ENCODE measurements at regions not wholly inside any gene's neighbourhood (a gene's known extent, or its start where the extent isn't known, plus 50 kb on each side); places are given as distances from the start of the nearest gene placed in this dataset.

DNA sequence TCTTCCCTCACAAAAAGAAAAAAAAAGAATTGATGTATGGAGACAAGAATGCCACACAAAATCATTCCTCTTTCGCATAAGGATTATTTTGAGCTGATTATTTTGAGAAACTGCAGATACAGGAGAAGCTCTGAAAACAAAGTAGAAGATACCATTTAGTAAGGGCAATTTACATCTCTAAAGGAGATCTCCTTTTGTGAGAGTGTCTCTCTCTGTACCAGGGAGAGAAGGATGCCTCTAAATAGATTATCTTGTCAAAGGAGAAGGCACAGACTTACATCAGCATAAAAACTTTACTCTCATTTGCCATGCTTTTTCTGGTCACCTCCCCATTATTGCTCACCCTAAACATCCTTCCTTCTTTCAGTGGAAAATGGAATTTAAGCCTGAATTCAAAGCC, 747.9 kb upstream of the COBL start:
- 79 to 93% (median 89%) methylated on average over 1 of the region's 1 CpG for WGBS, 5 donors
- Histone ChIP-seq H3K9me3 (no peaks in the 10 kb centered on the region), H3K36me3 (no peaks in the 10 kb centered on the region), H3K27me3 (no peaks in the 10 kb centered on the region), H3K27ac (no peak overlapping the region), H3K4me3 (no peak overlapping the region), H3K4me1 (no peaks in the 10 kb centered on the region)
- intact Hi-C loops (cut with DNase I; ENCODE audit: low total_unique reads) = no loop called here
- DNase-seq = no peak
- TF ChIP-seq POLR2AphosphoS5 (IDR thresholded peaks at IDR 0.05) = no peak
- TF ChIP-seq, protein P1, sequence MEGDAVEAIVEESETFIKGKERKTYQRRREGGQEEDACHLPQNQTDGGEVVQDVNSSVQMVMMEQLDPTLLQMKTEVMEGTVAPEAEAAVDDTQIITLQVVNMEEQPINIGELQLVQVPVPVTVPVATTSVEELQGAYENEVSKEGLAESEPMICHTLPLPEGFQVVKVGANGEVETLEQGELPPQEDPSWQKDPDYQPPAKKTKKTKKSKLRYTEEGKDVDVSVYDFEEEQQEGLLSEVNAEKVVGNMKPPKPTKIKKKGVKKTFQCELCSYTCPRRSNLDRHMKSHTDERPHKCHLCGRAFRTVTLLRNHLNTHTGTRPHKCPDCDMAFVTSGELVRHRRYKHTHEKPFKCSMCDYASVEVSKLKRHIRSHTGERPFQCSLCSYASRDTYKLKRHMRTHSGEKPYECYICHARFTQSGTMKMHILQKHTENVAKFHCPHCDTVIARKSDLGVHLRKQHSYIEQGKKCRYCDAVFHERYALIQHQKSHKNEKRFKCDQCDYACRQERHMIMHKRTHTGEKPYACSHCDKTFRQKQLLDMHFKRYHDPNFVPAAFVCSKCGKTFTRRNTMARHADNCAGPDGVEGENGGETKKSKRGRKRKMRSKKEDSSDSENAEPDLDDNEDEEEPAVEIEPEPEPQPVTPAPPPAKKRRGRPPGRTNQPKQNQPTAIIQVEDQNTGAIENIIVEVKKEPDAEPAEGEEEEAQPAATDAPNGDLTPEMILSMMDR (IDR thresholded peaks at IDR 0.05) = no peak
- no peak for TF ChIP-seq POLR2A (IDR thresholded peaks at IDR 0.05)
- TF ChIP-seq EP300 (IDR thresholded peaks at IDR 0.05) = no peak

DNA sequence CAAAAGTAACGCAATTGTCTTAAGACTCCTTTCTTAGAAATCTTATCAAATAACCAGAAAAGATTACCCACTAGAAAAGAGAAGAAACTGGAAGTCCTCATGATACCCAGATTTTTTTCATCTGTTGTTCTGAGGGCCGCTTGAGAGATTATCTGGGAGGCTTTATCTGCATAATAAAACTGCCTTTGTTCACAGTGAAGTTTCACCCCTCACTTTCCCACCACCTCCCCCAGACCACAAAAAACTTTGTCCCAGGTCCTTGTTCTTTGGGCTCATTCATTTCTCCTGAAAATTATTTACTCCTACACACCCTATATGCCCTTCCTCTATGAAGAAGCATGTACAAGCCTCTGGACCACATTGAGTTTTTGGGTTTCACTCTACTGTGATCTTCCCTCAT, 745.1 kb upstream of the COBL start:
- TF ChIP-seq POLR2A (IDR thresholded peaks at IDR 0.05) = no peak
- TF ChIP-seq EP300 (IDR thresholded peaks at IDR 0.05) = no peak
- TF ChIP-seq, protein P1 (IDR thresholded peaks at IDR 0.05) = no peak
- no peak for TF ChIP-seq POLR2AphosphoS5 (IDR thresholded peaks at IDR 0.05)
- Histone ChIP-seq H3K9me3 (no peaks in the 10 kb centered on the region), H3K4me1 (no peaks in the 10 kb centered on the region), H3K4me3 (no peak overlapping the region), H3K27ac (no peak overlapping the region), H3K27me3 (no peaks in the 10 kb centered on the region), H3K36me3 (no peaks in the 10 kb centered on the region)
- DNase-seq = no peak
- WGBS, 5 donors = 47 to 67% (median 60%) methylated on average over 2 of the region's 2 CpGs
- intact Hi-C loops (cut with DNase I; ENCODE audit: low total_unique reads) = no loop called here

DNA sequence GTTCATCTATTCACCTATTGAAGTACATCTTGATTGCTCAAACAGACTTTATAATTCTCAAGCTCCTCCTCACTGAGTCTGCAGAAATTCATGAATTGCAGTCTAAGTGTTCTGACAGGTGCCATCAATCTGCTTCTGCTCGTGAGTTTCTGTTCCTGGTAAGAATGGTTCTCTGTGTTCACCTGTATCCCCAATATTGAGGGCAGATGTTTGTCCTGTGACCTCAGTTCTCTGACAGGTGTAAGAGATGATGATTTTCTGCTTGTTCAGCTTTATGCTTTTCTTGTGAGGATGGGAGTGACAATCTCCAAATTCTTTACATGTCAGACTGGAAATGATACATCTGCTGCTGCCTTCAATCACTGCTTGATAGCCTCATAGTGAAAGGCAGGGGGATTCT, 736.9 kb upstream of the COBL start:
- no peak for DNase-seq
- no peak for TF ChIP-seq POLR2A (IDR thresholded peaks at IDR 0.05)
- TF ChIP-seq EP300 (IDR thresholded peaks at IDR 0.05) = no peak
- TF ChIP-seq, protein P1 (IDR thresholded peaks at IDR 0.05) = no peak
- TF ChIP-seq POLR2AphosphoS5 (IDR thresholded peaks at IDR 0.05) = no peak
- intact Hi-C loops (cut with DNase I; ENCODE audit: low total_unique reads) = no loop called here
- Histone ChIP-seq H3K4me1 (no peaks in the 10 kb centered on the region), H3K36me3 (no peaks in the 10 kb centered on the region), H3K27me3 (no peaks in the 10 kb centered on the region), H3K9me3 (no peaks in the 10 kb centered on the region), H3K4me3 (no peak overlapping the region), H3K27ac (no peak overlapping the region)
- 3 to 53% (median 34%) methylated on average over 1 of the region's 1 CpG for WGBS, 5 donors

DNA sequence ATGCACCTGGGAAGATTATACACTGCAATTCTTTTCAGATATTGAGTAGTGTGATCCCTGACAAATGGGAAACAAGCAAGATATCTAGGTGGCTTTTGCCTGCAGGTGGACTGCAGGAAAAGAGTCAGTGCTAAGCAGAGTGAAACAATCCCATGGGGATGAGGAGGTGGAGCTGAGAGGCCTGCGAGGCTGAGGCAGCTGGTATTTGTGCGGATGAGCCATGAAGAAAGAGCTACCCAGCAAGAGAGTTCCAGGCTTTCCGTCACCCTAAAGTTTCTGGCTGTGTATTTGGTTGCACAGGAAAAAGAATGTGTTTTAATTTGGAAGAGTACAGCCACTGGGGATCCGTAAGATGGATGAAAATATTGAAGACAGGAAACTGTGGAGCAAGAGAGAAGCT, 714.1 kb upstream of the COBL start:
- DNase-seq = no peak
- no peak overlapping the region for H3K27ac ChIP-seq
- WGBS, 5 donors = 59 to 78% (median 67%) methylated on average over 4 of the region's 4 CpGs
- H3K4me3 ChIP-seq = no peak overlapping the region
- no peaks in the 10 kb centered on the region for H3K36me3 ChIP-seq
- intact Hi-C loops (cut with DNase I; ENCODE audit: low total_unique reads) = no loop called here
- no peaks in the 10 kb centered on the region for H3K27me3 ChIP-seq
- TF ChIP-seq EP300 (IDR thresholded peaks at IDR 0.05) = no peak
- TF ChIP-seq POLR2A (IDR thresholded peaks at IDR 0.05) = no peak
- TF ChIP-seq POLR2AphosphoS5 (IDR thresholded peaks at IDR 0.05) = no peak
- TF ChIP-seq, protein P1 (IDR thresholded peaks at IDR 0.05) = no peak
- H3K4me1 ChIP-seq = no peaks in the 10 kb centered on the region
- H3K9me3 ChIP-seq = no peaks in the 10 kb centered on the region
